HPDE6-E6E7 (cell line): ENCODE measurements at regions not wholly inside any gene's neighbourhood (a gene's known extent, or its start where the extent isn't known, plus 50 kb on each side); places are given as distances from the start of the nearest gene placed in this dataset.
"Not testable (repeated sequence)": the region's sequence is repeated elsewhere in the genome, so short reads cannot be mapped to it uniquely, and the experiment has no call there.

ENCODE experiments used
- DNase-seq: peaks from one replicate; pipeline ENCODE4 v3.0.0; 2011; ENCODE audit warnings: missing footprints; ENCODE audit errors: extremely low spot score

DNA sequence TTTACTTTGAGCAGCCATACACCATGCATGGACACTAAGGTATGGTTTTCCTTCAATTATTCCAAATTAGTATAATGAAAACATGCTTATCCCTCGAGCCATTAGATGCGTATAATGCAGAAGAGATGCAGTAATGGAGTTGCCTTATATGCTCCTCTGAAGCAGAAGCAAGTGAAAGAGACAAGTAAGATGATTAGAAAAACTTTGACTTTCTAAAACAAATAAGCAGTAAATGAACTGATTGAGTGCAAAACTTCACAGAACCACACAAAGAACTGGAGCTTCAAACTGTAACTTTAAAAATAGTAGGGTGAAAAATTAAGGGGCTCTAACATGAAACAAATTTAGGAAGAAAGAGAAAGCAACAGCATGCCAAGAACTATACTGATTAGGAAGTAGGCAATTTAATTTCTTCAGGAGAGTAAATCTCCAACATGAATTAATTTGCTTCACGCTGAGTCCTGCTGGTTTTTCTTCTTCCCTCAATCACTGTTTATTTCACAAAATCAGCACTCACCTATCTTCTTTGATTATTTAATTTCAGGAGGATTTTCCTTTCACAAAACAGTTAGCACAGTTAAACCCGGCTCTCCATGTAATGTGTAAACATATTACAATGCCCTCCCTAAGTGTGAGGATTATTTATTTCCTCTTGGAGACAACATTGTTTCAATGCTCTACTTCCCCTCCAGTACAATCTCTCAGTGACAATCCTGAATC is 90.3 kb upstream of the PAM start:
- DNase-seq, result no peak

DNA sequence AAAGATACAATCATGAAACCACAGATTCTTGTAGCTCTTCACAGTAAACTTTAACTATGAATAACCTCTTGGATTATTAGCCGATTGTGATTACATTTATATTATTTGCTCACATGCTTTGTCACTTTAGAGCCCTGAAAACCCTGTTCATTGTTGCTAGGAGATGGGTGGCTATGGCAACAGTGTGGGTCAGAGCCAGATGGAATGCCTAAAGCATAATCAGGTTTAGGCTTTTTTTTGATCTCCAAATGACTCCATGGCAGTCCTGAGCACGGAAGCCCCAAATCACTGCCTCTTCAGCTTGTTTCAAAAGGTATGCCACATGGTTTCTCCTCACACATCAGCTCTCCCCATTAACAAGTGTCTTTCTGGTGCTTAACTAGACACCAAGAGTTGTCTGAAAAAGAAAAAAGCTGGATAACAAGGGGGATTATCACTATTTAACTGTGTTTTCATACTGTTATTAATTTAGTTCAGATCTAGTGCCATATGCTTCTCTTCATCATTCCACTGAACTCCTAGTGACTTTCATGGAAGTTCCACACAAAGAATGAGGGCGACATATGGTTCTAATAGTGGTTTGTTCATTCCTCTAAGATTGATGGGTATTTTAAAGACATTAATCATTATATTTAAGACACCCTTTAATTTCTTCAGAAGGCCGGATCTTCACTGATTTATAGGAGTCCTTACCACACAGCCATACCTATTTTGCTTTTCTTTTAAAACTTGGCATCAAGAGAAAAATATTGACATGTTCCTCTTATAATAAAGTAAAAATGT is 88.8 kb upstream of the PAM start:
- DNase-seq, result no peak

DNA sequence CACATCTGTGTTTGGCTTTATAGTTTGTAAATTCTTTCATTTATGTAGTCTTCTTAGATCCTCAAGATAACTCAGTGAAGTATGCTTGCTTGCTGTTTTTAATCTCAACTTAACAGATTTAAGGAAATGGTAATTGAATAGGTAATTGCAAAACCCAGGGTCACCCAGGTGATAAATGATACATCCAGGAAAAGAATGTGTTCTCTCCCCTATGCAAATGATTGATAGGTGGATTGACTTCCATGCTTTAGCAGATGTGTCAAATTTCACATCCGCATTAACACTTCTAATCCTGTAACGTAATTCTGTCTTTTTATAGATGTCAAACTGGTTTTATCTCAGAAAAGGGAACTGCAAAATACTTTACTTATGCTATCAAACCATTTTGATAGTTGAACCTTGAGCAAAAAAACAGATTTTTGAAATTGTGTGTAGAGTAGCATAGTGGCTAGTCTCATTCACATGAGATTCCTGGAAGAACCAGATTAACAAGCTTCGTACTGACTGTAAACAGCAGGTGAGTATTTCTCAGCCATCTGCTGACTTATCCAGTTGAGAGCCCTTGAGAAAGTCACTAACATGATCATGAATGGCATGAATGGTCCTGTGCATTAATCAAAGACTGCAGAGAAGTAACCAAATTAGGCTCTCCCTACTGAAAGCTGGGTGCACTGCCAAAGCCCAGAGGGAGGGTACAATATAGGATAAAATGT is 86.7 kb upstream of the PAM start:
- peak; percentile 20 for DNase-seq

DNA sequence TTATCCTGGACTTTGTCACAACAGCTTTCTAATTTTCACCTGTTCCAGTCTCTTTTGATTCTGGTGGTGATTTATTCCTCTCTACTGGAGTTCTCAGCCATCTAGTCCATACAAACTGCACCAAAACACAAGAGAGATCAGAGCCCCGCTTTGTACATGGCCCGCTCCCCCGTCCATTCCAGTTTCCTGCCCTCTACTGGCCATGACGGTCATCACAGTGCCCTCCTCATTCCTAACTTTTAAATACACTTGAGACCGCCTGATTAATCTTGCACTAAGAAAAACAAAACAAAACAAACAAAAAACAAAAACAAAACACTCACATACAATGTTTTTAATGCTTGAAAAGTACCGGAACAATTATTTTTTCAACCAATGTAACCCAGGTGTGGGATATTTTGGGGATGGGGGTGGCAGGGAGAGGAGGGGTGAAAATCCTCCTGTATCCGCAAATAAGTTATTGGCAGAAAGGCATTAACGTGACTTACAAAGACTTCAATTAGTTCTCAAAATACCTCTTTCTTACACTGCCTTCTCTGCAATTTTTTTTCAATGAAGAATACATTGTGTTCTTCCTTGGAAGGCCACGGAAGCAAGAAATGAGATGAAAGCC is 84.8 kb upstream of the PAM start:
- DNase-seq, result peak; percentile 47

DNA sequence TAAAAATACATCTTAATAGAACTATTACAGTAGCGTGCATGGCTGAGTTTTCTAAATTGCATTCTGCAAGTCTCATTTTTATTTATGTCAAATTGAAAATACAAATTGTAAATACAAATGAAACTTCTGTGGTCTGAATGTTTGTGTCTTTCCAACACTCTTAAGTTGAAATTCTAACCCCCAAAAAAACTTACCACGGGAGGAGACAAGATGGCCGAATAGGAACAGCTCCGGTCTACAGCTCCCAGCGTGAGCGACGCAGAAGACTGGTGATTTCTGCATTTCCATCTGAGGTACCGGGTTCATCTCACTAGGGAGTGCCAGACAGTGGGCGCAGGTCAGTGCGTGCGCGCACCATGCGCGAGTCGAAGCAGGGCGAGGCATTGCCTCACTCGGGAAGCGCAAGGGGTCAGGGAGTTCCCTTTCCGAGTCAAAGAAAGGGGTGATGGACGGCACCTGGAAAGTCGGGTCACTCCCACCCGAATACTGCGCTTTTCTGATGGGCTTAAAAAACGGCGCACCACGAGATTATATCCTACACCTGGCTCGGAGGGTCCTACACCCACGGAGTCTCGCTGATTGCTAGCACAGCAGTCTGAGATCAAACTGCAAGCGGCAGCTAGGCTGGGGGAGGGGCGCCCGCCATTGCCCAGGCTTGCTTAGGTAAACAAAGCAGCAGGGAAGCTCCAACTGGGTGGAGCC is 83.9 kb upstream of the PAM start:
- not testable (repeated sequence) for DNase-seq

DNA sequence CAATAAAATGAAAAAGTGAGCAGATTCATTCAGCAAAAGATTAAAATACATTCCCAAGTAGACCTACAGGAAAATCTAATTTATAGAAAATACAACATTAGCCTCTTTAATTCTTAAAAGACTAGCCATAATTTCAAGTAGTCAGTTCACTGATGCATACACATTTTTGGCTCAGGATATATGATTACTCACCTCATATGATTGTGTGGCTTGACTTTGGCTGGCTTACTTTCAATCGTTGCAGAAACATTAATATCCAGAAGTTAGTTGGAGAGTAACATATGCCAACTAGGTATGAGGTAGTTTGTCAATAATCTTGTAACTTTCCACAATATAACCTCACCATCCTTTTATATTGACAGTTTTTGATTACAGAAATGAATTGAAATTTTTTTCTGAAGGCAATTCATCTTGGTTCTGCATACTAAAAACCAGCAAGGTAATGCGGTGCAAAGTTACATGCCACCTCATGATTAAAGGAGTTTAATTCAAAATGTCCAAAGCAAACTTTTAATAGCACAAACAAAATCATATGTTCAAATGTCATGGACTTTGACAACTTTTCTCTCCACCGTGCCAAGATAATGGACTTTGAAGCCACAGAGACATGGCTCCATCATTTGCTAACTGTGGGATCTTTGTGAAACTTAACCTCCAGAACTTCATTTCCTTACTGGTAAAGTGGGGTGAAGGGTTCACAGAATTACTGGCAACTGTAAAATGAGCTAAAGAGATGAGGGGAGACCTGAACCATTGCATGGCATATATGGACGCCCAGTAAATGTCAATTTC is 76.6 kb upstream of the PAM start:
- no peak for DNase-seq

DNA sequence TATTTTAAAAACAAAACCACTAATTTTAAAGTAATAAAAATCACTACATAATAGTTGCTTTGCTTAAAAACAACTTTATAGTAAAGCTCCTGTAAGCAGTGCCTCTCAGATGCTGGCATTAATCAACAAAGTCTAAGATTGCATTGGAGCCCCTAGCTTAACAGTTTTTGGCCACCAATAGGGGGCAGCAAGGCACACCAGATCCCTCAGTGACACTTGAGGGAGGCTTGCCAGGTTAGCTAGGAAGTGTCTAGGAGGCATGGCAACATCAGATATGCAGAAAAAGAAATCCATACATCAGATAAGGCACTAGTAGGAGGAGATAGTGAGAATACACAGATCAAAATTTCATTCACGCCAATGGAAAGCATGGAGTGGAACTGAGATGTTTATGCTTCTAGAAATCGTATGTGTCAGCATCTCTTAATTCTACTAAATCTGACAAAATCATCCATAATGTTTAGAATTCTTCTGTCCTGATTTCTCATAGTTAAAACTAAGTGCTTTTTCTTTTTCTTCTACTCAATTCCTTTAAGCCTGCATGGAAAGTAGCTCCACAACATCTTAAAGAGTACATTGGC is 73.6 kb upstream of the PAM start:
- peak; percentile 36 for DNase-seq

DNA sequence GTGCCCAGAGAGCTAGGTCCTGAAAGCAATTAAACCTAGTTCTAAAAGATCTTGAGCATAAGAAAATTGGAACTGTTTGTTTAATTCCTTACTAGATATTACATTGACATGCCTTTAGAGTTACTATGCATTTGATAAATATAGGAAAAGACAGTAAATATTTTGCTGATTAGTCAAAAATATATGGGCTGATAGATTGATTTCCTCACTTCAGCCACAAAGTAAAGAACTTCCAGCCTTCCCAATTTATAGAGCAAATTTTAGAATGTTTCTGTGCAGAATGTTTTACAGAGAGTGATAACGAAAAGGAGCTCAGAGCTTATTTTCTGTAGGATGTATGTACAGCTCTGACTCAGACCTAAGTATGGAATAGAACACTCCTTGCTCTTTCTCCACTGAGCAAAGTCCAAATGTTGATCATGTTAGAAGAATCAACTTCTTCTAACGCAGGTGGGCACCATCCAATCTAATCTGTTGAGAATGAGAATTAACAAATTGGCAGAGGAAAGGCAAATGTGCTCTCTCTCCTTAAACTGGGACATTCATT is 72.9 kb upstream of the PAM start:
- no peak for DNase-seq

DNA sequence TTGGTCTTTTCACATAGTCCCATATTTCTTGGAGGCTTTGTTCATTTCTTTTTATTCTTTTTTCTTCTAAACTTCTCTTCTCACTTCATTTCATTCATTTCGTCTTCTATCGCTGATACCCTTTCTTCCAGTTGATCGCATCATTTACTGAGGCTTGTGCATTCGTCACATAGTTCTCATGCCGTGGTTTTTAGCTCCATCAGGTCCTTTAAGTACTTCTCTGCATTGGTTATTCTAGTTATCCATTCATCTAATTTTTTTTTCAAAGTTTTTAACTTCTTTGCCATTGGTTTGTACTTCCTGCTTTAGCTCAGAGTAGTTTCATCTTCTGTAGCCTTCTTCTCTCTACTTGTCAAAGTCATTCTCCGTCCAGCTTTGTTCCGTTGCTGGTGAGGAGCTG is 67.0 kb upstream of the PAM start:
- DNase-seq, result not testable (repeated sequence)

DNA sequence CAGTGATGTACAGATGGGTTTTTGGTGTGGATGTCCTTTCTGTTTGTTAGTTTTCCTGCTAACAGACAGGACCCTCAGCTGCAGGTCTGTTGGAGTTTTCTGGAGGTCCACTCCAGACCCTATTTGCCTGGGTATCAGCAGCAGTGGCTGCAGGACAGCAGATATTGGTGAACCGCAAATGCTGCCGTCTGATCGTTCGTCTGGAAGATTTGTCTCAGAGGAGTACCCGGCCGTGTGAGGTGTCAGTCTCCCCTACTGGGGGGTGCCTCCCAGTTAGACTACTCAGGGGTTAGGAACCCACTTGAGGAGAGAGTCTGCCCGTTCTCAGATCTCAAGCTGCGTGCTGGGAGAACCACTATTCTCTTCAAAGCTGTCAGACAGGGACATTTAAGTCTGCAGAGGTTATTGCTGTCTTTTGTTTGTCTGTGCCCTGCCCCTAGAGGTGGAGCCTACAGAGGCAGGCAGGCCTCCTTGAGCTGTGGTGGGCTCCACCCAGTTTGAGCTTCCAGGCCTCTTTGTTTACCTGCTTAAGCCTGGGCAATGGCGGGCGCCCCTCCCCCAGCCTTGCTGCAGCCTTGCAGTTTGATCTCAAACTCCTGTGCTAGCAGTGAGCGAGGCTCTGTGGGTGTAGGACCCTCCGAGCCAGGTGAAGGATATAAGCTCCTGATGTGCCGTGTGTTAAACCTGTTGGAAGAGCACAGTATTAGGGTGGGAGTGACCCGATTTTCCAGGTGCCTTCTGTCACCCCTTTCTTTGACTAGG is 66.3 kb upstream of the PAM start:
- not testable (repeated sequence) for DNase-seq

DNA sequence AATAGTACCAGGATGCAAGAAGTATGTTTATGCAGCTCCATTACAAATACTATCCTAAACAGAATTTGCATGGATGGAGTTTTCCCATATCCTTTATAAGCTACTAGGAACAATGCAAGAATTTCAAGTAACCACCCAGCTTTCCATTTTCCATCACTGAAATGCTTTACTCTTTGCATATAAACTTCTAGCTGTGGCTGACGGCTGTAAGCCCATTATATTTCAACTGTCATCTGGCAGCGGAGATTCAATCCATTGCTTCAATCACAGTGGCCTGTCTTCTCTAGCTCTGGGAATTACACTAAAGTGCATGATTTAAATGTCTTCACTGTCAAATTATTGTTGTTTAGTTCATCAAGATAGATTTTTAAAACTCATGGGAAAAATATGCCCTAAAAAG is 64.2 kb upstream of the PAM start:
- no peak for DNase-seq

DNA sequence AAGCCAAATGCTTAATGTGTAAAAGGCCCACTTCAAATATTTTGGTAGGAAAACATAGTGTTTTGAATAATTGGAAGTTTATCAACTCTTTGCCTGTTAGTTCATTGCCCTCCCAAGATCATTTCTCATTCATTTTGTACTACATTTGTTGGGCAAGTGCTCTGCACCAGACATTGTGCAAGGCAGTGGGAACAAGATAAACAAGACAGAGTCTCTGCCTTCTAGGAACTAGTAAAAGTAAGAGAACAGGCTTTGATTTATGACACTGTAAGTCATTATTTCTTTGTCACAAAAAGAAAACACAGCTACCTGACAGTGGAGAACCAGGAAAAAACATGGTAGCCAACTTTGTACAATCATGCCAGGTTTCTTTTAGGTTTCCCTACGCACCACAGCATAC is 63.7 kb upstream of the PAM start:
- no peak for DNase-seq

DNA sequence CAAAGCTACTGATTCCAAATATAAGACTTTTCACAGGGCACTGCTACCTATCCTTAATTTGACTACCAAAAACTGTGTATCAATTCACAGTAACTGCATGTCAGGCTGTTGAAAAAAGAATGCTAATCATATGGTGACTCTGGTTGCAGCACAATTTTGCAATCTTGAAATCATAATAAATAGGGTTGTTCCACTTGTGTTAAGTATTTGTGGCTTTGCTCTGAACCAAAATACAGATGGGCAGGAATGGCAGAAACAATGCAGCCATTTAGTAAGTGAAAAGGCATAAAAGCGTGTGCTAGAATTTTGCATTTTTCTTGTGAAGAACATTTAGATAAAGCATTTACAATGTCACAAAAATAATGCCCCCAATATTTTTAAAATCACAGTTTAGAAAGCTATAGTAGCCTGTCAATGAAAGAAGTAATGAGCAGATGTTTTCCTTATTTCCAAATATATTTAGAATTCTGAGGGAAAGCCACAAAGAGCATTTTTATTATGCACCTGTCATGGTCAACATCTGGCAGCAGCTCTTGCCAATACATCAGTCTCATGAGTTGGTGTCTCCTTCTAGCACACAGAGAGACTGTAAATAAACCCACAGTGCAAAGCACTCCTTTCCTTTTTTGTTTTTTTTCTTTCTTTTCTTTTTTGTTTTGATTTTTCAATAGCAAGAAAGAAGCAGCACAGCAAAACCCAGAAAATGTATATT is 54.8 kb upstream of the PAM start:
- DNase-seq, result no peak

DNA sequence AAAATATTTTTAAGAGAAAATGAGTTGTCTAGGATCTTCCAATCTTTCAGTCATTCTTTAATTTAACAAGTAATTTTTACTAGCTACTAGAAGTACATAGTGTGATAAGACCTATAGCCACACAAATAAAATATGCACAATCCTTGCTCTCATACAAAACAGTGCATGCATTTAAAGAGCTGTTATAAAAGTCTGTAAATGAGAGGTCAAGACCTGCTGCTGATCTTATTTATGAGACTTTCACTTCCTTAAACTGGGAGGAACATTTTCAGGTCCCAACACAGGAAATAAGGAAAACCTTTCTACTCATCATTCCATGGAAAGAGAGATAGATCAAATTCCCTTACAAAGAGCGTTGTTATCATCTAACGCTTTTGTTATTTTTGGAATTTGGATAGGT is 54.2 kb upstream of the PAM start:
- DNase-seq, result no peak

DNA sequence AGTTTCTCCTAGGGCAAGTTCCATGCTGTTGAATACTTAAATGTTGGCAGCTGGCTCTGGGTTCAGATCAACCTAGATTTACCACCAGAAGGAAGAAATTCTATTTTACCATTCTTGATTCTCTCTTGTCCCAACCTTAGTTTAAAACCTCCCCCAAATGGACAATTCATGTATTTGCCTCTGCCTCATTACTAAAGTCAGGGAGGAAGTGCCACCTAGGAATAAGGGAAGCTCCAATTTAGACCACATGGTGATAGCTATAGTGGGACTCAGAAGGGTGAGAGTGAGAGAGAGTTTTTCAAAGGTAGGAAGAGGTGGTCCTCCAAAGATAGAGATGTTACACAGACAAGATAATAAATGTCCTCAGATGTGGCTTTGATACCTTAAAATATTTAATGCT is 53.4 kb upstream of the PAM start:
- DNase-seq, result no peak
